PC-9 (cell line): ENCODE measurements at regions not wholly inside any gene's neighbourhood (a gene's known extent, or its start where the extent isn't known, plus 50 kb on each side); places are given as distances from the start of the nearest gene placed in this dataset.

ENCODE experiments used
- BruUV-seq: library from RNA; stranded (reverse); fragments of 400-500 nt; replicated peaks from 2 replicates; lab custom pipeline; 2021; lab: Mats Ljungman, UMichigan
- CTCF ChIA-PET: fragments of 300-600 bp; sonication (Branson Sonifier 250); formaldehyde crosslinking; loops from one replicate; lab custom pipeline; 2022; ENCODE audit warnings: antibody characterized with exemption; lab: Charles Lee
- POLR2A ChIA-PET: fragments of 300-600 bp; sonication (Branson Sonifier 250); formaldehyde crosslinking; loops from one replicate; lab custom pipeline; 2022; ENCODE audit warnings: antibody characterized with exemption; ENCODE audit not compliant: unreplicated experiment; lab: Charles Lee
- DNase-seq, 2 experiments: peaks; one replicate each; pipeline versions ENCODE4 v3.0.0 to v3.0.0-alpha.2; 2015 to 2022; ENCODE audit warnings: mixed read lengths in 1 of 2
- H2AFZ ChIP-seq: fragments of 200-600 bp; sonication (generic); 2 replicates; pipeline ENCODE4 v1.8.1; 2017; ENCODE audit warnings: antibody characterized with exemption
- H3F3A ChIP-seq: fragments of 200-600 bp; sonication (generic); 2 replicates; pipeline ENCODE4 v1.8.1; 2017; ENCODE audit warnings: antibody characterized with exemption, mild to moderate bottlenecking, low read depth; ENCODE audit not compliant: insufficient read depth
- H3K27ac ChIP-seq: fragments of 200-600 bp; sonication (generic); 2 replicates; pipeline ENCODE4 v1.6.1; 2016; ENCODE audit warnings: mixed run types
- H3K27me3 ChIP-seq: fragments of 200-600 bp; sonication (generic); 2 replicates; pipeline ENCODE4 v1.6.1; 2016; ENCODE audit warnings: low read depth, mixed run types; ENCODE audit not compliant: insufficient read depth
- H3K36me3 ChIP-seq: fragments of 200-600 bp; sonication (generic); 2 replicates; pipeline ENCODE4 v1.6.1; 2016; ENCODE audit warnings: low read depth, mixed run types
- H3K4me1 ChIP-seq: fragments of 200-600 bp; sonication (generic); replicated peaks from 2 replicates; pipeline ENCODE4 v1.6.1; 2016; ENCODE audit warnings: mixed run types; ENCODE audit not compliant: insufficient read depth
- H3K4me2 ChIP-seq: fragments of 200-600 bp; sonication (generic); 2 replicates; pipeline ENCODE4 v1.6.1; 2017; ENCODE audit warnings: mixed run types
- H3K4me3 ChIP-seq: fragments of 200-600 bp; sonication (generic); 2 replicates; pipeline ENCODE4 v1.6.1; 2016; ENCODE audit warnings: mixed run types
- H3K79me2 ChIP-seq: fragments of 200-600 bp; sonication (generic); 2 replicates; pipeline ENCODE4 v1.6.1; 2017; ENCODE audit warnings: low read depth, mixed run types
- H3K9me2 ChIP-seq: fragments of 200-600 bp; sonication (generic); 2 replicates; pipeline ENCODE4 v1.8.1; 2017; ENCODE audit warnings: mild to moderate bottlenecking; ENCODE audit not compliant: insufficient read depth
- H3K9me3 ChIP-seq: fragments of 200-600 bp; sonication (generic); 2 replicates; pipeline ENCODE4 v1.8.1; 2016; ENCODE audit warnings: low read depth; ENCODE audit not compliant: insufficient read depth
- H4K20me1 ChIP-seq: fragments of 200-600 bp; sonication (generic); 2 replicates; pipeline ENCODE4 v1.8.1; 2017; ENCODE audit not compliant: insufficient read depth
- CTCF ChIP-seq: fragments of 200-600 bp; sonication (generic); conservative IDR thresholded peaks from 2 replicates; pipeline ENCODE4 v1.6.1; 2017; ENCODE audit warnings: mixed run types, antibody characterized with exemption, mild to moderate bottlenecking, moderate library complexity
- EZH2 ChIP-seq: fragments of 200-600 bp; sonication (generic); IDR thresholded peaks from 2 replicates; pipeline ENCODE4 v1.8.0; 2017; ENCODE audit warnings: antibody characterized with exemption, low read depth
- intact Hi-C: fragments of 100-400 bp; cut with micrococcal nuclease; formaldehyde crosslinking; loops from one replicate; pipeline ENCODE4 v1.10.0; 2022; ENCODE audit not compliant: unreplicated experiment

DNA sequence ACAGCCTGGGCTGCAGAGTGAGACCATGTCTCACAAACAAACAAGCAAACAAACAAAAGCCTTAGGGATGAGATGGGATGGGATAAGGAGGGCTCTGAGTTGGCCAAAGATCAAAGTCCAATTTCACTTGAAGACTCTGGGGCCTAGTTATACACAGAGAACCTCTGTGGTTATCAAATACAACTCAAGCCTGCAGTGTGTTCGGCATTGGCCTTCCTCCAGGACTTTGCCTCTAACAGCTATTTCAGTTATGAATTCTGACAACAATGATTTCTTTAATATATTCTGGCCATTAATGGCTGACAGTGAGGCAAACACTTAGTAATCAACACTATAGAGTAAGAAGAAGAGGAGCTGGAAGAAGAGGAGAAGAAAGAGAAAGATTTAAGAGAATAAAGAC, 171.1 kb downstream of the PDGFRA start:
- H3K9me2 ChIP-seq, result no peaks in the 10 kb centered on the region
- no peaks in the 10 kb centered on the region for H3K36me3 ChIP-seq
- no peak for TF ChIP-seq CTCF
- no peak for TF ChIP-seq EZH2
- H3K27me3 ChIP-seq, result no peaks in the 10 kb centered on the region
- H3K27ac ChIP-seq, result no peak overlapping the region
- no peaks in the 10 kb centered on the region for H4K20me1 ChIP-seq
- no peaks in the 10 kb centered on the region for H3K79me2 ChIP-seq
- no peaks in the 10 kb centered on the region for H3K9me3 ChIP-seq
- CTCF ChIA-PET, result no interaction called here
- DNase-seq, result no peak
- intact Hi-C loops, result no loop called here
- no TSS peak for BruUV-seq
- no peaks in the 10 kb centered on the region for H3F3A ChIP-seq
- H2AFZ ChIP-seq, result no peak overlapping the region
- POLR2A ChIA-PET, result no interaction called here
- H3K4me2 ChIP-seq, result no peak overlapping the region
- no peak overlapping the region for H3K4me3 ChIP-seq
- no peaks in the 10 kb centered on the region for H3K4me1 ChIP-seq

- no peak overlapping the region for H3K27ac ChIP-seq
- CTCF ChIA-PET, result no interaction called here
- H3K27me3 ChIP-seq, result no peaks in the 10 kb centered on the region
- H3K4me2 ChIP-seq, result no peak overlapping the region
- DNase-seq, result no peak
- H2AFZ ChIP-seq, result no peak overlapping the region
- BruUV-seq, result no TSS peak
- no peak overlapping the region for H3K4me3 ChIP-seq
- intact Hi-C loops, result no loop called here
- no peaks in the 10 kb centered on the region for H4K20me1 ChIP-seq
- no peaks in the 10 kb centered on the region for H3K9me3 ChIP-seq
- no peaks in the 10 kb centered on the region for H3K79me2 ChIP-seq
- POLR2A ChIA-PET, result no interaction called here
- H3K36me3 ChIP-seq, result no peaks in the 10 kb centered on the region
- no peaks in the 10 kb centered on the region for H3F3A ChIP-seq
- no peaks in the 10 kb centered on the region for H3K9me2 ChIP-seq
- no peaks in the 10 kb centered on the region for H3K4me1 ChIP-seq
- TF ChIP-seq EZH2 (no peak), CTCF (no peak)
Measured at GRCh38 chr4:54400802-54401201, 171.7 kb downstream of the PDGFRA start.

DNA sequence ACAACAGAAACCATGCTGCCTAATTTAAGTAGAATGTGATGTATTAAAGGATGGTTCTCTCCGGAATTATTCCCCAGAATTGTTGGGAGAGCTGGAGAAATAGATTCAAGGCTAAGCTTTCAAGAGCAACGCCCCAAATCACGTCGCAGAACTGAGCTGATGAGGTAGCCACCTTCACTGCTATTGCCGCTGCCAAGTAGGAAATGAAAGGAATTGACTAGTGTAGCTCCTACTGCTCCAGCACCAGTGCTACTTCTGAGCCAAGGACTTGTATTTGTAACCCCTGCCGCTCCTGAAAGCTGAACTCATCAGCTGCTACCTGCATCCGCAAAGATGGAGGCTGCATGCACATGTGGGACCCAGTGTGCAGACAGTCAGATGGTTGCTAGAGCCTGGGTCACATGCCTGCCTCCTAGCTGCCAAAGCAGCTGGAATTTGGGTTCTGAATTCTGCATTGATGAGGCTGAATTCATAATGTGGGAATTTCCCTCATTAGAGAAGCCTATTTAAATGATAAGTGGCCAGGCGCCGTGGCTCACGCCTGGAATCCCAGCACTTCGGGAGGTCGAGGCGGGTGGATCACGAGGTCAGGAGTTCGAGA, 173.9 kb downstream of the PDGFRA start:
- no peaks in the 10 kb centered on the region for H3K9me3 ChIP-seq
- no peaks in the 10 kb centered on the region for H3K4me1 ChIP-seq
- no TSS peak for BruUV-seq
- no peak for DNase-seq
- TF ChIP-seq EZH2, result no peak
- no peak for TF ChIP-seq CTCF
- no peaks in the 10 kb centered on the region for H4K20me1 ChIP-seq
- H3K9me2 ChIP-seq, result no peaks in the 10 kb centered on the region
- H2AFZ ChIP-seq, result no peak overlapping the region
- H3K4me3 ChIP-seq, result no peak overlapping the region
- CTCF ChIA-PET, result no interaction called here
- intact Hi-C loops, result no loop called here
- no peak overlapping the region for H3K4me2 ChIP-seq
- POLR2A ChIA-PET, result no interaction called here
- H3K79me2 ChIP-seq, result no peaks in the 10 kb centered on the region
- H3F3A ChIP-seq, result no peaks in the 10 kb centered on the region
- H3K36me3 ChIP-seq, result no peaks in the 10 kb centered on the region
- H3K27me3 ChIP-seq, result no peaks in the 10 kb centered on the region
- no peak overlapping the region for H3K27ac ChIP-seq
